ENCODE measurements at regions not wholly inside any gene's neighbourhood (a gene's known extent, or its start where the extent isn't known, plus 50 kb on each side); places are given as distances from the start of the nearest gene placed in this dataset.
"Not testable (repeated sequence)": the region's sequence is repeated elsewhere in the genome, so short reads cannot be mapped to it uniquely, and the experiment has no call there.

DNA sequence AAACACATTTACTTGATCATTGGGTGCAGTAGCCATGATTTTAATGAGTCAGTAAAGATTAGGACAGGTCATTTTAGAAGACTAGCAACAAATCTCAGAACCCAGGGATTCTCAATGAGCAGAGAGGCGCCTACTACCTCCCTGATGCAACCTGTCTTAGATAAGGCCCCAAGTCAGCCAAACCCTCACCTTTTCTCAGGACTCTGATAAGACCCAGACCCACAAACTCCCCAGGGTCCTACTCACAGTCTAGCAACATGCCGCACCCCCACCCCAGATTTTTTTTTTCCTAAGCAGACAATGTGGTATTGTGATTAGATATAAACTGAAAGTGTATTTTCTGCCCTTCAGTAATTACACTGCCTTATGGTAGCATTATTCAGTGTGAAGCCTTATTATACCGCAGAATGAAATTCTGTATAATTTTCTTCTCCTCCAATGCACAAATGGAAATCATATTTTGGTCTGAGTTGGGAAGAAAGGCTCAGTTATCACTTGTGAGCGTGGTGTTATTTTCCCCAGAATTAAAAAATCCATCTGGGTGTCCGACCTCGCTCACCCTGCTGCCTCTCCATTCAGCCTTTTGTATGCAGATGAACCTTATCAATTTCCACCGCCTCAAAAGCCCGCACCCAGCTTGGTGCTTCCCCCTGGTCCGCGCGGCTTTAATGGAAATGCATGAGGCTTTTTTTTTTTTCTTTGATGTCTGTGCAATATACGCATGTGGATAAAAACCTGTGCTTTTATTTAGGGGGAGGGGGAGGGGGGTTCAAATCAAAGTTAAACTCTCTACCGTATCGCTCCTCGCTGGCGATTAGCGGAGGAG lies 122.0 kb upstream of the SOX14 start:
- DNase-seq = no peak

DNA sequence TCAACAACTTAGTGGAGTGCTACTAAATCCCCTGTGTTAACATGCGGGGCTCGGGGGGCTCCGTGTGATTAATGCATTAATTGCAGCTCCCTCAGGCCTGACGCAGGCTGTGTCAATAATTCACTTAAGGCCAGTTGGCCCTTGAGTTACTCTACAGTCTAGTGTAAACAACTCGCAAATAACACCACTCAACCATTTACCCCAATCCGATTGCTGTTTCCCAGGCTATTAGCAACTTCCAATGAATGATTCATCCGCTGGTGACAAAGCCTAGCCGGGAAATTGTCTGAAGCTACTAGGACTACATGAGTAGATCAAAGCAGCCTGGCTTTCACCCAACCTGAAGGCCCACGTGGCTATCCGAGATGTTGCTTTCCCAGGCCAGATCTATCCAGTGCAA lies 121.3 kb upstream of the SOX14 start:
- no peak for DNase-seq

DNA sequence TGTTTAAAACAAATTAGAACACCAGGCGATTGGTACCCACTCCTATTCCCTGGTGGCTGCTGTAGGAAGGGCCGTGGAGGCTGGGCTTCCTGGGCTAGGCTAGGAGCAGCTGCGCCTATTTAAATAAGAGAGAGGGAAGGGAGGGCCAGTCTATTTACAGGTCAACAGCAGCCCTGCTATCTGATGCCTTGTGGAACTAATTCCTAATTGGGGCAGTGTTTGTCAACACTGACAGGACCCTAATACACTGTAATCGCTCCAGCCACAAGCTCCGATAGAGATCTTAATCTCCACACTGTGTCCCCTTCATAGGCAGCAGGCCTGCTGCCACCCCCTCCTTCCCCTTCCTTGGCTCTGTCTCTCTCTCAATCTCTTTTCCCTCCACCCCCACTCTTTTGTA lies 116.9 kb upstream of the SOX14 start:
- no peak for DNase-seq

DNA sequence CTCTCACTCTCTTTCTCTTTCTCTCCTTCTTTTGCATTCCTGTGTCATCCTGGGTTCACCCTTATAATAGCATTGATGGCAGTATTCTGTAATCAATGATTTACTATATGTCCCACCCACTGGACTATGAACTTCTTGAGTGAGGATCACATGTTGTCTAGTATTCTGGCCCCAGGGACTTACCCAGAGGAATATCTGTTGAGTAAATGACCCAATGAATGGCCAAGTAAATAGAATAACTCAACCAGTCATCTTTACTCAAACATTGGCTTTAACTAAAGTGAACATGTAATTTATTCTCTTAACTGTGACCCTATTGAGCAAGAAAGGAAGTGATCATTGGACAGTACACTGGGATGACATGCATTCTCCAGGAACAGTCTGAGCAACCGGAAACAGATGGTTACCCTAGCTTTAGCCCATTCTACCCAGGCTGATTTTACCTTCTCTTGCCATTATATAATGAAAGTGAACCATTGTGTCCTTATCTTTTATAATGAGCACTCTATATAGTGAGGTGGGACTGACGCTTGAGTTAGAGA lies 94.5 kb upstream of the SOX14 start:
- no peak for DNase-seq

DNA sequence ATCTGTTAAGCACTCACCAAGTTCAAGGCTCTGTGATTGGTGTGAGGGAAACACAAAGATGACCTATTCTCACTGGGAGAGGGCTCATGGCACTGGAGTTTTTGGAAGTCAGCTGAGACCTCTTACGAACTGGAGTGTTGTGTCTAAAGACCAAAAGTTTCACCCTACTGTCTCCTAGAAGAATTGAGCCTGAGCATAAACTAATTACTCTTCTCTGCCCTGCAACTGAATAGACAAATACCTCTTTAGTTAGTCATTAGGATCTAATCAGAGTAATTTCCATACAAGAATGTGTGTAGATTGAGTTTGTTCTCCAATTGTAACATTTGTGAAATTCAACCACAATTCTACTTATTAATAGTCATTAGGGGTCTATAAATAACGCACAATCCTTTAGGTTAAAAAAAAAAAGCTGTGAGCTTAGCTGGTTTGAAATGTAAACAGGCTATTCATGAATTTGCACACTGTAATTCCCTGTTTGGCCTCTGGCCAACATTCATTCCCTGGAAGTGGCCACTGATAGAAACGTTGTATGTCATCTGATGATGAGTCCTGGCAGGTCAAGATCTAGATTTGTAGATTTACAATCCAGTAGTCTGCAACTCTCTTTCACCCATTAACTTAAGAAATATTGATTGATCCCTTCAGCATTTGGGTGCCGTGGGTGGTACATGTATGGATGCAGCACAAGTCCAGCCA lies 76.8 kb upstream of the SOX14 start:
- DNase-seq = no peak

DNA sequence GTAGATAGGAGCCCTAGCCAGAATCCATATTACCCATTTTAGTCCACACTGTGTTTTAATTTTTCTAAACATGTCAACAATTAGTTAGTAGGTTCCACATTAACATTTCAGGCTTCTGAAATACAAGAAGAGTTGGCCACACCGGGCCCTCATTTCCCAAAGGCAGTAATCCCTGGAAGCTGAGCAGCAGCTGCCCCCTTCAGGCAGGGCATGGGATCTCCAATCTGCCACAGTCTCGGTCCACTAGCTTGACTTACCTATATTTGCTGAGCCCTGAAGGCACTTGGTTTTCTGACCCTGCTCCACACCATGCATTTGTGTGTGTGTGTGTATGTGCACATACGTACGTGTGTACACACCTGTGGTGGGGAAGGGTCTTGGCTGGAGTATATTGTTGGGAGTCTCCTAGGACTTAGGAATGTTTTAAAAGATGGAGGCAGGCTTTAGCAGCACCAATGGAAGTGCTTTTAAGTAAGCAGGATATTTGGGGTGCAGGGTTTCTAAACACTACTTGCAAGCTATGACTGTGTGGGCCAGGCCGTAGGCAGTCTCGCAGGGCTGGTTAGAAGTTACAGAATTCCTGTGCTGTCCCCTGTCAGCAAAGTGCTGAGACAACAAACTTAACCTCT lies 71.2 kb upstream of the SOX14 start:
- DNase-seq = peak; percentile 24 to 42

DNA sequence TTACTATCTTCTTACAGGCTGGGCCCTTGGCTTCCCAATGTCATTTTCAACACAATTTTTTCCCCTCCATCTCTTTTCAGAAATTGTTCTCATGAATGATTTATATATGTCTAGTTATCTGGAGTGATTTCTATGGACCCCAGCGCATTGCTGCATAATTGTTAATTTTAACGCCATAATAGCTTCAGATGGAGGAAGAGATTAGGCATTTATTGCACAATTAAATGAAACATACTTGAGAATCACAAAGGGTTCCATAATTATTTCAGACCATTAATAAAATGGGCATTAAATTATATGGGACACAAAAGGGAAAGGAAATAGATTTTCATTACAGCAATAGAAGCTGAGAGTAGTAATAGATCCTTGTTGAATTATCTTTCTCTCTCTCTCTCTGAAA lies 70.3 kb upstream of the SOX14 start:
- DNase-seq = no peak

DNA sequence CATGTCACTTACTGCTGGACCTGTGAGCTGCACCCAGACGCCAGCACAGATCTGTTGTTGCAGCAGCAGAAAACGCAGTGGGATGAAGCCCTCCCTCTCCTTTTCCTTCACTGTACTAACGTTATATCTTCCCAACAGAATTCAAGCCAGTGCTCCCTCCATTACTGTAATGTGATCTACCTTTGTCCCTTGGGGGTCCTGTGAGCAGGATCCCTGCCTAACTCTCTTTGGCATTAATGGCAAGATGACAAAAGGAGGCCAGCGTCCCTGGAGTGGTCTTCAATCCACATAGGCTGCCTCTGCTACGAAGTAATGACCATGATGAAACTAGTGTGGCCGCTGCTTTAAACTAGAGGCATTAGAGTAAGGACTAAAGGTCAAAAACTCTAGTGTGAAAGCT lies 69.3 kb upstream of the SOX14 start:
- DNase-seq = no peak

- DNase-seq = no peak
Measured at GRCh38 chr3:137695351-137695750, 68.8 kb upstream of the SOX14 start.

DNA sequence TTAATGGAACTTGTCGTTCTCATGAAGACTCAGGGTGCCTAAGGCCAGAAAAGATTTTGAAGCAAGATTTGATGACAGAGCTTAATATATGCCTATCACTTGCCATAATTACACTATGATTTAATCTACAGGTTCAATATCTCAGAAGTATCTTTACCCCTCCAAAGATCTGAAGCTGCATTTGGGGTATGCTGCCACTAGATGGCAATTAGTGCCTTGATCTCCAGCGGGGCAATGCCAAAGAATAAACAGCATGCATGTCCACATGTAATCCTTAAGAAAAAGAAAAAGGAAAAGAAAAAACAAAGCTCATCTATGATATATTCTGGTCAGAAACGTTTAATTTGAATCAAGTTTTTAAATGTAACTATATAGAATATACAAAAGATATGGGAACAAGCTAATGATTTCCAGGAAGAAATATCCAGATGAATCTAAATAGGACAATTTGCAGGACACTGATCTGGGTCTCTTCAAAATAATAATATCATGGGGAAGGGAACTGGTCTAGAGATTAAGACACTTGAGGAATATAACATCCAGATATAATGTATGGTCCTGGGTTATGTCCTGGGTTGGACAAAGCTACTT lies 55.0 kb upstream of the SOX14 start:
- no peak for DNase-seq

GRCh38 chr3:137713965-137714364 lies 50.1 kb upstream of the SOX14 start:
- not testable (repeated sequence) for DNase-seq
